GM12872 (cell line): ENCODE measurements at regions not wholly inside any gene's neighbourhood (a gene's known extent, or its start where the extent isn't known, plus 50 kb on each side); places are given as distances from the start of the nearest gene placed in this dataset.

Source experiments
- TF ChIP-seq, protein P1 (sequence below): IDR thresholded peaks from 3 replicates; pipeline ENCODE4 v1.5.1; 2011; ENCODE audit warnings: low read depth, mild to moderate bottlenecking, low read length, moderate library complexity; ENCODE audit not compliant: insufficient read depth

DNA sequence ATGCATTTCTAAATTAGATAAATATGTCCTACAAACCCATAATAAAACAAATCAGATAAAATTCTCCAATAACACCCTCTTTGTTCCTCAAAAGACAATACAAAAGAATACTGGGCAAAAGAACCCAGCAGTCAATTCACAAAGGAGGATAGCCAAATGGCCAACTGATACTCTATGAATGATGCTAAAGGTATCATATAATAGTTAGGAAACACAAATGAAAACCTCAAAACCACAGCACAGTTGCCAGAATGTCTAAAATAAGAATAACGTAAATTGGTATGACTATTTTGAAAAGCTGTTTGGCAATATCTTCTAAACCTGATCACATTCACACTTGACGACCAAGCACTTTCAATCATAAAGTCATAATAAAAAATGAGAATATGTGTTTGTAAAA, 315.4 kb downstream of the CDH7 start:
- TF ChIP-seq, protein P1, sequence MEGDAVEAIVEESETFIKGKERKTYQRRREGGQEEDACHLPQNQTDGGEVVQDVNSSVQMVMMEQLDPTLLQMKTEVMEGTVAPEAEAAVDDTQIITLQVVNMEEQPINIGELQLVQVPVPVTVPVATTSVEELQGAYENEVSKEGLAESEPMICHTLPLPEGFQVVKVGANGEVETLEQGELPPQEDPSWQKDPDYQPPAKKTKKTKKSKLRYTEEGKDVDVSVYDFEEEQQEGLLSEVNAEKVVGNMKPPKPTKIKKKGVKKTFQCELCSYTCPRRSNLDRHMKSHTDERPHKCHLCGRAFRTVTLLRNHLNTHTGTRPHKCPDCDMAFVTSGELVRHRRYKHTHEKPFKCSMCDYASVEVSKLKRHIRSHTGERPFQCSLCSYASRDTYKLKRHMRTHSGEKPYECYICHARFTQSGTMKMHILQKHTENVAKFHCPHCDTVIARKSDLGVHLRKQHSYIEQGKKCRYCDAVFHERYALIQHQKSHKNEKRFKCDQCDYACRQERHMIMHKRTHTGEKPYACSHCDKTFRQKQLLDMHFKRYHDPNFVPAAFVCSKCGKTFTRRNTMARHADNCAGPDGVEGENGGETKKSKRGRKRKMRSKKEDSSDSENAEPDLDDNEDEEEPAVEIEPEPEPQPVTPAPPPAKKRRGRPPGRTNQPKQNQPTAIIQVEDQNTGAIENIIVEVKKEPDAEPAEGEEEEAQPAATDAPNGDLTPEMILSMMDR: no peak

DNA sequence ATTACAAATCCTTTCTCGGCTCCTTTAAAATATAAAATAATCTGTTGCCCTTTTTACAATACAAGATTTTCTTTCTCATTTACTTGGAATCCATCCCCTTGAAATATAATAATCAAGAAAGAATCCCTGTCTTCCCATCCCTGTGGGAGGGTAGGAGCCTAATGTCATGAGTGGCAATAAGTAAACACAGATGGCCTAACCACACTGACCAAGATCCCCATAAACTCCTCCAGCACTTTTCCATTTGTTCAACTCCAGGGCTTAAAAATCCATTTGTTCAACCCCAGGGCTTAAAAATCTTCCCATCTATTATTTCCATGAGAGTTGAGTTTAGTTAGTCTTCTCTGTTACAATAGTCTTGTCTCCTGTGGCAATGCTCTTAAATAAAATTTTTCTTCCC, 297.6 kb downstream of the CDH7 start:
- TF ChIP-seq, protein P1: no peak

DNA sequence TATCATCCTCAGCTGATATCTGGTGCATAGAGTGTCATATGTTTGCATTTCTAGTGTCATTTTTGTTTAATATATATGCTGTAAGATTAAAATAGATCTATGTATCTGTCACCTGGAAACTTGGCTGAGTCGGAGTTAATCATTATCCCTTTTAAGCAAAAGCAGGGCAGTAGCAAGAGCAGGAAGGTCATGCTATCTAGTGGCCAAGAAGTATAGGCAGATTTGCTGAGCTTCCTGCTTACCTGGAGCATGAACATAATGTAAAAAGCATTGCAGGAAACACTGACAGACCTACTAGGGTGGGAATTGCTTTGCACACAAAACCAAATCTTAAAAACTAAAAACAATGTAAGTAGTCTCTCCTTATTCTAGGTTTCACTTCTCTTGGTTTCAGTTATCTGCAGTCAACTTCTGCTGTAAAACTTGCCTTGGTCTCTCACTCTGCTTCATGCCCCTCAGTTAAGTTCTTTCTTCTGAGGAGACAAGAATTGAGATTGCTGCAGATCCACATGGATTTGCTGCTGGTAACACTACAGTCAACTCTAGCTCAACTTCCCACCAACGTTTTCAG, 295.3 kb downstream of the CDH7 start:
- TF ChIP-seq, protein P1: no peak

DNA sequence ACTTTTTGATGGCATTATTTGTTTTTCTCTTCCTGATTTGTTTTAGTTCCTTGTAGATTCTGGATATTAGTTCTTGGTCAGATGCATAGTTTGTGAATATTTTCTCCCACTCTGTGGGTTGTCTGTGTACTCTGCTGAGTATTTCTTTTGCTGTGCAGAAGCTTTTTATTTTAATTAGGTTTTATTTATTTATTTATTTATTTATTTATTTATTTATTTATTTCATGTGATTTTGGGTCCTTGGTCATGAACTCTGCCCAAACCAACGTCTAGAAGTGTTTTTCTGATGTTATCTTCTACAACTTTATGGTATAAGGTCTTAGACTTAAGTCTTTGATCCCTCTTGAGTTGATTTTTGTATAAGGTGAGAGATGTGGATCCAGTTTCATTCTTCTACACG, 292.2 kb downstream of the CDH7 start:
- TF ChIP-seq, protein P1: no peak

DNA sequence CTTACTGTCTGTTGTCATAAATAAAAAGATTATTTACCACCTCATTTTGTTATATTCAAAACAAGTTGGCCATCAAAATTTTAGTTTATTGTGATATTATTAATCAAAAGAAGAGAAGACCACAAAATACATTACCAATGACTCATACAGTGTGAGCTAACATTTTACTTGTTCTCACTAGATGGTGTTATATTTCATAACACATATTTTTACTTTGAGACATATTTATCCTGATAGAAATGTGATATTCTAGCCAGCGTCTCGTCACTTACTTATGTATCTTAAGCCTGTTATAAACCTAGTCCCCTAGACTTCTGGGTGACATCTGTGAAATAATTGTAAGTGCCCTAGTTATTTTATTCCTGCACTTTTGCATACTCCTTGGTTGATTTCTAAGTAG, 263.2 kb downstream of the CDH7 start:
- TF ChIP-seq, protein P1: no peak

DNA sequence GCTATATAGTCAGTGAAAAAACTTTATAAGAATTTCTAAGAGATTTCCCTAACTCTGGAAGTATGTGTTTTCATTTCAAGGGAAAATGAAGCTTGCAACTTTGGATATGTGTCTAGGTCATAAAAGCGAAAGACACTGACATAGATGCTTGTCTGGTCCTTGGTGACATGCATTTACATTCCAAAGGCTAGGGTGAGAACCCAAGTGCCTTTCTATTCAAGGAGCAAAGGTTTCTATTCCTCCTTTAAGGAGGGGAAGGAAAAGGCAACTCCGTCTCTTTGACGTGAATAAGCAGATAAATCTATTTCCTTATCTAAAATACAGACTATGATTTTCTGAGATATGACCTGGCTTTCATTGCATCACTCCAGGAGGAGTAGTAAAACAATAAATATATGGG, 261.1 kb downstream of the CDH7 start:
- TF ChIP-seq, protein P1: no peak

DNA sequence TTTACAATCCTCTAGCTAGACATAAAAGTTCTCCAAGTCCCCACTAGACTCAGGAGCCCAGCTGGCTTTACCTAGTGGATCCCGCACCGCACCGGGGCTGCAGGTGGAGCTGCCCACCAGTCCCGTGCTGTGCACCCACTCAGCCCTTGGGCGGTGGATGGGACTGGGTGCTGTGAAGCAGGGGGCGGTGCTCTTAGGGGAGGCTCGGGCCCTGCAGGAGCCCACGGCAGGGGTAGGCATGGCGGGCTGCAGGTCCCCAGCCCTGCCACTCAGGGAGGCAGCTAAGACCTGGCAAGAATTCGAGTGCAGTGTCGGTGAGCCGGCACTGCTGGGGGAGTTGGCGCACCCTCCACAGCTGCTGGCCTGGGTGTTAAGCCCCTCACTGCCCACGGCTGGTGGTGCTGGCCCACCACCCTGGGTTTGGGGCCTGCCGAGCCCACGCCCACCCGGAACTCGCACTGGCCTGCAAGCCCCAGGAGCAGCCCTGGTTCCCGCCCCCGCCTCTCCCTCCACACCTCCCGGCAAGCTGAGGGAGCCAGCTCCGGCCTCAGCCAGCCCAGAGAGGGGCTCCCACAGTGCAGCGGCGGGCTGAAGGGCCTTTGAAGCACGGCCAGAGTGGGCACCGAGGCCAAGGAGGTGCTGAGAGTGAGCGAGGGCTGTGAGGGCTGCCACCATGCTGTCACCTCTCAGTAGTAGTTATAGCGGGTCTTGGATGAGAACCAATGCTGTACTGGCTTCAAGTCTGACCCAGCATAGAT, 255.2 kb downstream of the CDH7 start:
- TF ChIP-seq, protein P1: no peak
